CD4-positive, alpha-beta T cell treated with Interleukin-15 for 4 hours (primary cell): ENCODE measurements at regions not wholly inside any gene's neighbourhood (a gene's known extent, or its start where the extent isn't known, plus 50 kb on each side); places are given as distances from the start of the nearest gene placed in this dataset.

ENCODE experiments used
- DNase-seq: peaks from one replicate; pipeline ENCODE4 v3.0.0-alpha.2; 2020; ENCODE audit warnings: low spot score

DNA sequence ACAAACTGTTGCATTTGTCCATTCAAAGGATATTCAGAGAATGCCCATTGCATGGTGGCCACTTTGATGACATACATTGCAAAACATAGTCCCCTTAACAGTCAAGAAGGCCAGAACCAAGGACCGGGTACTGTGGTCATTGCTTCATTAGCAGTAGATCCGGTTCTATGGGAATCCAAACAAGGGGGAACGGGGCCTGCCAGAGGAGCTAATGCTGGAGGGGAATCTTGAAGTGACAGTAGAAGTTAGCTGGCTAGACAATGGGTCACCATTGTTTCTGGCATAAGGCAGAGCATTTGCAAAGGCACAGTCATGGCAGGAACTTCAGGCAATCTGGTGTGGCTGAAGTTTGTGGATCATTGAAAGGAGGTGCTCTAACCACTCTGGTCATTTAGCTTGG lies 279.7 kb downstream of the SS18 start:
- DNase-seq, result no peak

DNA sequence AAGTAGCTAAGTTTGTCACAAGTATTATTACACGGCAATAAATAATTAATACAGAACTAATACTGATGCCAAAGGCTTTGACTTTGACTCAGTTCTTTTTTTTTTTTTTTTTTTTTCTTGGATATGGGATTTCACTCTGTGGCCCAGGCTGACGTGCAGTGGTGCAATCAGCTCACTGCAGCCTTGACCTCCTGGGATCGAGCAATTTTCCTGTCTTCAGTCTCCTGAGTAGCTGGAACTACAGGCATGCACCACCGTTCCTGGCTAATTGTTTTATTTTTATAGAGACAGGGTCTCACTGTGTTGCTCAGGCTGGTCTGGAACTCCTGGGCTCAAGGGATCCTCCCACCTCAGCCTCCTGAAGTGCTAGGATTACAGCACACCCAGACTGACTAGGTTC lies 284.5 kb downstream of the SS18 start:
- DNase-seq, result no peak

DNA sequence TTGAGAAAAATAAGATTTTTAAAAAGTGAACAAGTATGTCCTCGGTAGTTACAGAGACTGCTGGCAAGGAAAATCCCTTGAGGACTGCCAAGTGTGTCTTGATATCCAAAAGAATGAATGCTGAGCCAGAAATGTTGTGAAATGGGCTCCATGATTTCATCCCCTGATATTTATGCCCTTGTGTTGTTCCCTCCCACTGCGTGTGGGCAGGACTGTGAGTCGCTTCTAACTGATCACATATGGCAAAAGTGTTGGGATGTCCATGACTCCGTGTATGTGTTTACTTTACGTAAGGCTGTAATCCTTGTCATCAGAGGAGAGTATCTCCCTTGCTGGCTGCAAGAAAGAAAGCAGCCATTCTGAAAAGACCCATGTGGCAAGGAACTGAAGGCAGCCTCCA lies 285.1 kb downstream of the SS18 start:
- DNase-seq, result no peak

DNA sequence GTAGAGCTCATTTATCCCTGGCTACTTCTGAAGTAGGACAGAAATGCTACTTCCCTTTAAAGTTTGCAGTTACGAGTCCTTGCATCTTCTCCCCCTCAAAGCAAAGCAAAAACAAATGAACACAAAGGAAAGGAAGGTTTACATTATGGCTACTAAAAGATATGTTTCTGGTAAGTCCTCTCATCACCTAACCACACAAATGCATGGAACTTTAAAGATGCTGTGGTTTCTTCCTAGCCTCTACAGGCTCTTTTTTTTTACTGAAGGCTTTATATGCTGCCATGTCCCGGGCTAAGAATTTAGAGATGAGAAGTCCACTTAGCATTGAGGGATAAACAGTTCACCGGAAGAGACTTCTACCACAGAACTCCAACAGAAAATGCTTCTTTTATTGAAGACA lies 291.2 kb downstream of the SS18 start:
- DNase-seq, result no peak

DNA sequence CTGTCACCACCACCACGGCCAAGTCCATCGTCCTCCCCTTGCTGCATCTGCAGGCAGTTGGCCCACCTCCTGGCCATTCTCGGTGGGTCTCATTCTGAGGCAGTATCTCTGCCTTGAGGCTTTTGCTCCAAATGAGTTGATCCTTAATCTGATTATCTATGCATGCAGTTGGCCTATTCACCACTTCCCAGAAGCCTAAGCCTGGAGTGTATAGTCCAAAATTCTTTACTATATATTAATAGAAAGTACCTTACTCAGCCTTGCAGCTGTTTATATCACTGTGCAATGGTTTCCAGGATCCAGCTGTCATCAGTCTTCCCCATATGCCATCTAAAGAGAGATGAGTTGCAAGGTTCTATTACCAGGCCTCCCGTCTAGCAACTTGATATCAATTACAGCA lies 292.4 kb downstream of the SS18 start:
- DNase-seq, result no peak

DNA sequence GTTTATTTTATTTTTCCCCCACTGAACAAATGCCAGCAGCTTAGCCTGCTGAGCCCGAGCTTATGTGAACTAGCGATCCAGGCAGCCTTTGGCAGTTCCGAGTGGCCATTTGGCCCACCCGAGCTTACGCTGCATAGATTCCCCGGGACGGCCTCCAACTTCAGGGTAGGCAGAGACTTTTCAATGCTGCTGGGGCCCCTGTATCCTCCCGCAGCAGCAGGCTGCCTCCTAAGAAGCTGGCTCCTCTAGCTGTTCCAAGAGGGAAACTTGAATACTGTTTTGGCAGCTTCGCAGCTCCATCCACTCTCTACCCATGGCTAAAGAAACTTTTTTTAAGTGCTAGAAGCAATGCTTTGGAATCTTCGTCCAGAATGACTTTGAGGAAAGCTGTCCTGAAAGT lies 295.2 kb downstream of the SS18 start:
- DNase-seq, result no peak

DNA sequence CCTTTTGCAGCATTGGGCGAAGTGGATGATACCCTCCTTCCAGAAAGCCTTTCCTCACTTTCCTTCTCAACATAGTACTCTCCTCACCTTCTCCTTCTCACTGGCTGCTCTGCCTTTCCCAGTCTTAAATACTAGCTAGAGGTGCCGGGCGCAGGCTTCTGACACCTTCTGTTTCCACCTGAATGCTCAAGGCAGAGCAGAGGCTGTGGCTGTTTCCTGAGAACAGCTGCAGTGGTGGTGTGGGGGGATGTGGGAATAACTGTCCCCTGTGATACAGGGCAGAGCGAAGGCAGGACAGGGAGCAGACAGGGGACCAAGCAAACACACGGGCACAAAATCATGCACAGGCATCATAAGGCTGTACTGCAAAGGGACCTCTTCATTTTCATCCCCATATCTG lies 303.1 kb downstream of the SS18 start:
- no peak for DNase-seq

DNA sequence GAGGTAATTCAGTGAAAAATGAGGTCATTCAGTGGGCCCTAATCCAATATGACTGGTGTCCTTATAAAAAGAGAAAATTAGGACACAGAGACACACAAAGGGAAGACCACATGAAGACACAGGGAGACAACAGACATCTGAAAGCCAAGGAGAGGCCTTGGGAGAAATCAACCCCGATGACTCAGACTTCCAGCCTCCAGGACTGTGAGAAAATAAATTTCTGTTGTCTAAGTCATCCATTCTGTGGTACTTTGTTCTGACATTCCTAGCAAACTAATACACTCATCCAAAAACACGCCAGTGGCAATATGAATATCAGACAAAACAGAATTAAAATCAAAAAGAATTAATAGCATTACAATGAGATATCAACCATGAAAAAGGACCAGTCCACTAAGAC lies 303.7 kb downstream of the SS18 start:
- DNase-seq, result no peak

DNA sequence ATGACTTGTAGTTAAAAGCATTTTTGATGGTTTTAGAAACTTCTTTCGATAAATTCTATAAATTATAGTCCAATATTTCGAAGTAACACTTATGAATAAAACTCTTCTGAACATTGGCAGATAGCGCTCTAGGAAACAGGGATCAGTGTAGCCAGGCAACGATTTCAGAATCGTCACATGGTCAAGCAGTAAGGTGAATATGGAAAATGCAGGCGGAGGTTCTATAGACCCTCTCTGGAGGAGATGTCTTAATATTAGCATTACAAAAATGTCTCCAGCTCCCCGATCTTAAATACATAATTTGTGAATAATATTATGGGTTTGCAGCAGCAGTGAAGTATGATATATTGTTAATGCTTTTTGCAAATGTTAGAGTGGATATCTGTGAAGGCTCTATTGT lies 310.3 kb downstream of the SS18 start:
- DNase-seq, result no peak

DNA sequence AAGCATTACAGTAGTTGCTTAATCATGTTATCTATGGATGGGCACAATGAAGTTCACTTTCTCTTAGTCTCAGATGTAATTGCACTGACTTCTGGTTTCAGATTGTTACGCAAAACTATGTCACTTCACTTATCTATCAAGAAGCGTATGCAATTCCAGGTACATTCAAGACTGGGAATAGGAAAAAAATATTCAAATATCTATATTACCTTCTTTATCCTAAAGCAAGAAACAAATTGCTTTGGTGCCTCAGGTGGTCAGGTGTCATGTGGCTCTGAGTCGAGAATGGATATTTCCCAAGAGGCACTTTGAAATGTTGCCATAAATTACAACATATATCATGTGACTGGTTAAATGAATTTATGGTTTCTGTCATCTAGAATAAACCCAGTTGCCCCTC lies 318.6 kb downstream of the SS18 start:
- no peak for DNase-seq

DNA sequence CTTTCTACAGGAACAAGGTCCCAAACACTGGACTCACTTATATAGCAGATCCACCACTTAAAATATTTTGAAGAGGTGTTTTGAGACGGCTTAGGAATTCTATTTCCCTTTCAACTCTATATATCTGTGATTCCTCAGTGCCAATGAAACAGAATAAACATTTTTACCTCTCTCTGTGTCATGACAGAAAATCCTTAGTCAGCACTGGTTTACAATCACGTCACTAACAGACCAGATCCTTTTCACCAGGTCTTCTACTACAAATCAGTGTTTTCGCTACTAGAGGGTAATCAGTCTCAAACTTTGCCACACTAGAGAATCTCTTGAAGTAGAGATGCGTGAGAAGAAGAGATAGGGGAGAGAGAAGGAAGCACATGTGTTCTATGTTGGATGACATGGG lies 325.6 kb downstream of the SS18 start:
- no peak for DNase-seq

DNA sequence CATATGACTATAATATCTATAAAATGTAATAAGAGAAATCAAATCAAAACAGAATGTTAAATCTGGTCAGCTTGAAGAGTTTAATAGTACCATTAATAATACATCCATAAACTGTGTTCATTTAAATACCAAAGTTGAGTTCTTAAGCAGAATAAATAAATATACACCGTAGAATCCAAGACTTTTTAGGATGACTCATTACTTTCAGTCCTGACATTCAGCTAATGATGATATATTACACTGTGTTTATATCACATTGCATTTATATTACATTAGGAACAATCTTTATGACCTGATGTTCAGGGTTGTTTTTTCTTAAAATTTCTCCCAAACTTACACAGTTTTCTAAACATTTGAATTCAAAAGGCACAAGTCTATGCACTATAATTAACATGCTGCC lies 331.3 kb downstream of the SS18 start:
- no peak for DNase-seq

DNA sequence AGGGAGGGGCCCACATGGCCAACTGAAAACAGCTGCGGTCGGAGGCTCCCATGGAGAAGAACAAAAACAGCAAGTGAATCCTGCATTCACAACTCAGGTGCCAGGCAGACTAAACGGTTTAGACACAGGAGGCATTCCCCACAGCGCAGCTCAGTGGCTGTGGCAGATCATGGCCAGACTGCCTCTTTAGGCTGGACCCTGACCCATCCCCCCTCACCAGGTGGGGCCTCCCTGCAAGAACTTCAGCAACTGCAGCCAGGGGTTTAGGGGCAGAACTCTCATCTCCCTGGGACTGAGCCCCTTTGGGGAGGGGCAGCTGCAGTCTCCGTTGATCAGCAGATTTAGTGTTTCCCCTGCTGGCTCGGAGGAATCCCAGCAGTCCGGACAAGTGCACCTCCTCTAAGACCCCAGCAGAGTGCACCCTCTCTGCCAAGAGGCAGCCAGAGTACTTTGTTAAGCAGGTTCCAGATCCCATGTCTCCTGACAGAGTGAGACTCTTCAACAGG lies 346.7 kb downstream of the SS18 start:
- DNase-seq, result no peak

DNA sequence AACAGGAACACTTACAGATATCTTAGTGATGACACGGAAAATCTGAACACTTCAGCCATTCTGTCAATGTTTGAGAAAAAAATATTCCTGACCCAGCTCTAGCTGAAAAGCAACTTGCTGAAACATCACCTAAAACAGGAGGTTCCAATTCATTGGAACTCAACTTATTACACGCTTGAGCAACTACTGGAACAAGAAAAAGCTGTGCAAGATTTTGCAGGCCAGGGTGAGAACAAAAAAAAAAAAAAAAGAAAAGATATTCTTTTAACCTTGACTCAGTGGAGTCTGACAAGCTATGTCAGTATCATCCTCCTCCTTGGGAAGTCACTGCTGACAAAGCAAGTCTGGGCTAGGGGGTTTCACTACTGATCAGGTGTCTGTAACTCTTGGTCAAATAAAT lies 351.0 kb downstream of the SS18 start:
- no peak for DNase-seq

DNA sequence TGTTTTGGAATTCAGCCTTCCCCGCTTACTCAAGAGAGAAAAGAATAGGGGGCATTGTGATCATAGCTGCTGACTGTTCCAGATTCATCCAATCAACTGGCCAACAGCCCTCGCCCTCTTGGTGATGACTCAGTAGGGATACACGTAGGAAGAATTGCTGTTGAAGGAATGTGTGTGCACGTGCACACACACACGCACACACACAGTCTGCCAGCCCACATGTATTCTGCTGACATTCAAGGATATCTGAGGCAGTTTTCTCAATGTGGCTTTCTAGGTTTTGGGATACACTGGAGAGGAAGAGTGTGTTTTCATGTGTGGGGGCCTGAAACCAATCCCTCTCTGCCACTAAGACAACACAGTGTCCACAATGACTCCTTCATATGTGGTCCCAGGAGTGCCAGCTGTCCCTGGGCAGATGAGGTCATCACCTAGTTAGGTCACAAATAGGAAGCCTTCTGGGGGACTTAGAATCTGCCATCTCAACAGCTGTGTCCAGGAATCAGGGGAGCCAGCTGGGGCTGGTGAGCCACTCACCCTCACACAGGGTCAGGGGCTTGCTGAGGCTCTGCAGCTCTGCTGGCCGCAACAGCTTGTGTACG lies 352.6 kb downstream of the SS18 start:
- no peak for DNase-seq

DNA sequence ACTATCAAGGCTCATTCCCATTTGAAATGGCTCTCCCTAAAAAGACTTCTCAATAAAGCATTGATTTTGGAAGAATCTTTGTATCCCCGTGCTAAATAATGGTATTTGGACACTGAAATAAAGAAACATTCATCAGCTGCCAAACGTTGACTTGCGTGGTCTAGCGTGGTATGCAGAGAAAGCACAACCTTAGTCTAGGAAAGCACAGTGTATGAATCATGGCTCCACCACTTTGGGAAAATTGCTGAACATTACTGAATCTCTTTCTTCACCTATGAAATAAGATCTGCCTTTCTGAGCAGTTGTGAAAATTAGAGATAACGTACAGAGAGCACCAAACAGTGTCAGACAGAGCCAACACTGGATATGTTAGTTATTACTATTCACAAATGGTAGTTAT lies 353.9 kb downstream of the SS18 start:
- DNase-seq, result no peak

DNA sequence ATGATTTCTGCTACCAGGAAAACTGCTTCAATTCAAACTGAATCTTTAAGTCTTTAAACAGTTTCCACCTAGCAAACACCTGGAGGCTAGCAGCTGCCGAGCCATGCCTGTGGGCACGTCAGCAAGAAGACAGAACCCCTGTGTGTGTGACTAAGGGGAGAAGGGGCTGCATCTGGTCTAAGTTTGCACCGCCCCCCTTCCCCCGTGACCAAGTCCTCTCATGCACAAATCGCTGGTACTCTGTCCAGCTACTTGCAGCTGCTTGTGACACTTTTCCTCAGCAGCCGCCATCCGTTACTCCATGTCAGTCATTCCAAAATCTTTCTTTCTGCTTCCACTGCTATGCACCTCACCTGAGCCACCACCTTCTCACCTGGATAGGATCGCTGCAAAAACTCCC lies 355.0 kb downstream of the SS18 start:
- no peak for DNase-seq

DNA sequence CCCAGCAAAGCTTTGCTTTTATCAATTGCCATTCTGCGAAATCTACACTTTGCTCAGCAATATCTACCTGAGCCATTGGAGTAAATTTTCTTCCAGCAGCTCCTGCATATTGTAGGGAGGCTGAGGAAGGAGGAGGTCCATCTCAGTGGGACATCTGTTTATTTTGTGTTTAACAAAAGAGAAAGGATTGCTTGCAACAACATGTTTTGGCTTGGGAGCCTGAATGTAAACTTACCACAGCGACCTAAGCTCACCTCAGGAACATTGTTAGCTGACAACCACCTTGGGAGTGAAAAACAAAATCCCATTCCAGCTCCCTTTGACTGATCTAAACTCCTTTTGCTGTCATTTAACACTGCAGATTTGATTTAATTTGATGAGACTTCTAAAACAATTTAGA lies 356.1 kb downstream of the SS18 start:
- DNase-seq, result no peak

DNA sequence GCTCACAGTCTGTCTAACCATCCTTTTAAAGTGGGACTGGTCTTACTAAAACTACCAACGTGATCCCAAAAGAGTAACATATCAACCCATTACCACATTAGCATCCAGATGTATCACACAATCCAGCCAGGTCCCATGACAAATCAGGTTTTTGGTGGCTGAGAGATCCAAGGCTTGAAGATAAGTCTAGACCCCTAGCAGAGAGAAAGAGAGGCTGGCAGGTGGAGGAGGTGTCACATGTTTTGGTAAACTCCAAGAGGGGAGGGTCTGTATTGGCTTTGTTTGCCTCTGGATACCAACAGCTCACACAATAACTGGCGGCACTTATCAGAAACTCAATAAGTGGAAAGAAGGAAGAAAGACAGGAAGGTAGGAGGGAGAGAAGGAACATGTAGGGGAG lies 357.6 kb downstream of the SS18 start:
- no peak for DNase-seq

DNA sequence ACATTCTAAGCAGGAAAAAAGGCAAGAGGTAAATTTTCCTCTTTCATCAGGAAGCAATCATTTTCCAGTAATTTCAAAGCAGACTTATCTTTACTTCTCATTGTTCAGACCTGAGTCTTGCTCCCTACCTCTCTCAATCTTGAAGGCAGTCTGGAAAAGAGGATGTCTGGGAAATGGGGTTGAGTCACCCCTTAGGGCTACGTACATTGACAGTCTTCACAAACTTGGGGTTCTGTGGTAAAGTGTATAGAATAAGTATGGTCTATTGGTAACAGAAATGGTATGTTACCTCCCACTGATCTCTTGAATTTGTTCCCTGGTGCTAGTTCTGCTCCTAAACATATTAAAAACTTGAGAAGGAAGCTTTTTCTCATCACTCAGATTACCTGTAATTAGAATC lies 361.3 kb downstream of the SS18 start:
- no peak for DNase-seq

DNA sequence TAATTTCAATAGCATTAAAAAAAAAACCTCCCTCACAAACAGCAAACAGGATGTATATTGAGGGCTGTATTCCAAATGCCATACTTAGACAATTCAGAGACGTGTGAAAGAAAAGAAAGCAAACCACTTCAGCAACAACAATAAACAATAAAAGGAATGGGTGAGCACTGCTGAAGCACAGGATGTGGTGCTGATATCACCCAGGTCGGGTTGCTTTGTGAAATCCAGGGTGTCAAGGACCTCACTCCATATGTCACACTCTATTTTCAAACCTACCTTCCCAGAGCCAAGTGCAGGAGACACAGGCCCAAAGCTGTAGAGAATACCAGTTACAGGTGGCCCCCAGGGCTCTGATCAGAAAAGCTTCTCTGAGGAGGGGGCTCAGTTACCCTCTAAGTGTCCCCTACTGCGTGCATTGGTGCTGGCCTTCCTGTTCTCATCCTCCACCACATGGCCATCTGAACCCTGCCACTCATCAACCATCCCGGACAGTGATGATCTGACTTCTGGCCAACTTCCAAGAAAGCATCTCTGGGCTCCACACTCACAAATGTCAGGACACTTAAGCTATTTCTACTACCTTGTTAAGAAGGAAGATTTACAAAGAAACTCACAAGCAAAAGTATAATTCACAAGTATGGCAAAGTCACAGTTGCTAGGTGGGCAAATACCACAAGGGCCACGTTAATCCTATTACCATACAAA lies 363.0 kb downstream of the SS18 start:
- DNase-seq, result no peak

DNA sequence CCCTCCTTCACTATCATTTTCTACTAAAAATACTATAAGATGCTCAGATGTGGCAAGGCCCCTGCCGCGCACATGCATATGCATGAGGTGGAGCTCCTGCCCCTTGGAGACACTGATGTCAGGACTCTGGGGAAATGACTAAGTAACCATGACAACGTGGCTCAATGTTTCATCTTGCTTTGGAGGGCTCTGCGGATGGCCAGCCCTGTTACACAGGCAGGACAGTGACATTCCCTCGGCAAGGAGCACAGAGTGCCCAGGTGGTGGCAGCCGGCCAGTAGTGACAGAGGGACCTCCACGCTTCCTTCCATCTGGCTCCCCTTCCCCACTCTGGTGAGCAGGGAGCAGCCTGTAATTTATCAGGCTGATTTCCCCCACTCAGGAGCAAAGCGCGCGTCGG lies 364.1 kb downstream of the SS18 start:
- DNase-seq, result no peak

DNA sequence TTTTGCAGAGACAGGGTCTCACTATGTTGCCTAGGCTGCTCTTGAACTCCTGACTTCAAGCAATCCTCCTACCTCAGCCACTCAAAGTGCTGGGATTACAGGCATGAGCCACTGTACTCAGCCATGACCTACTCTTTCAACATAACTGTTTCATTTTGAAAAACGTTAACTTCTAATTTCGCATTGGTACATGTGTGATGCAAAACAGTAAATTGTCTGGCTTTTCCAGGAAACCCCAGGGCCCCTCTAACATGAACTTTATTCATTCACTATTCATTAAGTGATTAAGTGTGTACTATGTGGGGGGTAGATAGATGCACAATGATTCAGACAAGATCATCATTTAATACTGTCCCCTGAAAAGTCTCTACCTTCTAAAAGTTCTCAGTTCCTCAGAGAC lies 364.9 kb downstream of the SS18 start:
- DNase-seq, result no peak

DNA sequence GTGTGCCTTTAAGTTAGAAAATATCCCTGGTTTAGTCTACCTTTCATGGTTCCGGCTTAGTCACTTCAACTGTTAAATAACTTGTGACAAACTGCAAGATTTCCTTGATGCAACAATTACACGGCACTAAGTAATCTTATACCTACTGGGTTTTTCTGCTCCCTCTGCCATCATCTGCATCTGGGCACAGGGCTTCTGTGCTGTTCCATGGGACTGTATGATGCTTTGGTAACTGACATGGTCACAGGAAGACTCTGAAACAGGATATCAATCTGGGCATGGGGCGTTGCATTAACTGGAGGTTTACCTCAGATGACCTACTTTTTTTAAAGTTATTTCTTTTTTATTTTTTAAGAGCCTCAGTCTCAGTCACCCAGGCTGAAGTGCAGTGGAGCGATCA lies 365.4 kb downstream of the SS18 start:
- DNase-seq, result no peak
